Endothelial cell of umbilical vein (primary cell): ENCODE measurements at regions not wholly inside any gene's neighbourhood (a gene's known extent, or its start where the extent isn't known, plus 50 kb on each side); places are given as distances from the start of the nearest gene placed in this dataset.
"Not testable (repeated sequence)": the region's sequence is repeated elsewhere in the genome, so short reads cannot be mapped to it uniquely, and the experiment has no call there.

Experiments
- BruUV-seq: library from RNA; stranded (reverse); fragments of 400-500 nt; replicated peaks from 2 replicates; lab custom pipeline; 2021; lab: Mats Ljungman, UMichigan
- CTCF ChIA-PET: fragments of 300-600, 350-600 bp; sonication (Branson Sonifier 250); formaldehyde crosslinking; loops from one replicate; lab custom pipeline; 2021; ENCODE audit warnings: antibody characterized with exemption, inconsistent platforms; lab: Charles Lee
- POLR2A ChIA-PET: fragments of 300-600, 350-600 bp; sonication (Branson Sonifier 250); formaldehyde crosslinking; loops from one replicate; lab custom pipeline; 2021; ENCODE audit warnings: antibody characterized with exemption, inconsistent platforms; lab: Charles Lee
- DNase-seq: peaks from one replicate; pipeline ENCODE4 v3.0.0-alpha.2; 2011; ENCODE audit warnings: low read depth, low spot score
- FAIRE-seq: peaks from 2 replicates; lab custom pipeline; 2011; peaks lifted over from hg19 to GRCh38; lab: Jason Lieb, UNC
- H2AFZ ChIP-seq: 2 replicates; pipeline ENCODE4 v1.6.0; 2012; ENCODE audit warnings: low read depth, low read length, control low read depth, inconsistent platforms
- H3K27ac ChIP-seq: 2 replicates; pipeline ENCODE4 v1.5.1; 2011; ENCODE audit warnings: low read depth, mild to moderate bottlenecking, control low read depth, low read length, moderate library complexity; ENCODE audit not compliant: insufficient read depth
- H3K27me3 ChIP-seq, 2 experiments: 2 replicates each; pipeline versions ENCODE4 v1.6.0 to v1.6.1; 2011; ENCODE audit warnings: low read length in 2 of 2, mixed read lengths in 1 of 2; ENCODE audit not compliant: control insufficient read depth in 2 of 2, insufficient read depth in 2 of 2
- H3K36me3 ChIP-seq, 2 experiments: 2 replicates in 1 of 2; 3 replicates in 1 of 2; pipeline ENCODE4 v1.5.1; 2011; ENCODE audit warnings: low read length in 2 of 2, mild to moderate bottlenecking in 1 of 2, moderate library complexity in 1 of 2; ENCODE audit not compliant: control insufficient read depth in 2 of 2, insufficient read depth in 2 of 2; ENCODE audit errors: extremely low read depth in 1 of 2
- H3K4me1 ChIP-seq: 3 replicates; pipeline ENCODE4 v1.5.1; 2011; ENCODE audit warnings: mild to moderate bottlenecking, low read length; ENCODE audit not compliant: control insufficient read depth, insufficient read depth; ENCODE audit errors: extremely low read depth
- H3K4me2 ChIP-seq: 2 replicates; pipeline ENCODE4 v1.6.1; 2011; ENCODE audit warnings: low read length, control low read depth, mixed read lengths; ENCODE audit not compliant: insufficient read depth
- H3K4me3 ChIP-seq, 3 experiments: fragments of 200-600 bp in 1 of 3; sonication (generic), shearing (Covaris generic) in 1 of 3; replicated peaks in 1 of 3; 2 replicates each; pipeline ENCODE4 v1.5.1; 2011 to 2016; ENCODE audit warnings: control low read depth in 3 of 3, low read length in 3 of 3, mild to moderate bottlenecking in 2 of 3, inconsistent platforms in 1 of 3, low read depth in 1 of 3, moderate library complexity in 1 of 3; ENCODE audit not compliant: insufficient read depth in 1 of 3
- H3K79me2 ChIP-seq: 2 replicates; pipeline ENCODE4 v1.6.0; 2012; ENCODE audit warnings: low read length, inconsistent platforms; ENCODE audit not compliant: control insufficient read depth, insufficient read depth
- H3K9ac ChIP-seq: replicated peaks from 2 replicates; pipeline ENCODE3; 2011; ENCODE audit warnings: low read length, control low read depth; ENCODE audit not compliant: insufficient read depth; ENCODE audit errors: extremely low read depth
- H3K9me1 ChIP-seq: replicated peaks from 3 replicates; pipeline ENCODE4 v1.6.0; 2011; ENCODE audit warnings: mild to moderate bottlenecking, low read length; ENCODE audit not compliant: control insufficient read depth, insufficient read depth; ENCODE audit errors: extremely low read depth
- H3K9me3 ChIP-seq: replicated peaks from 2 replicates; pipeline ENCODE4 v1.5.1; 2012; ENCODE audit warnings: low read length, inconsistent platforms; ENCODE audit not compliant: control insufficient read depth, insufficient read depth
- H4K20me1 ChIP-seq: replicated peaks from 2 replicates; pipeline ENCODE3; 2011; ENCODE audit warnings: mild to moderate bottlenecking, low read length; ENCODE audit not compliant: control insufficient read depth, insufficient read depth; ENCODE audit errors: extremely low read depth
- CTCF ChIP-seq, 2 donors: IDR thresholded peaks; 1 replicate in 1 of 2; 2 replicates in 1 of 2; pipeline ENCODE4 v1.5.1; 2011; ENCODE audit warnings: low read length in 2 of 2, mild to moderate bottlenecking in 2 of 2, moderate library complexity in 2 of 2, control low read depth in 1 of 2, inconsistent platforms in 1 of 2, low read depth in 1 of 2; ENCODE audit not compliant: insufficient read depth in 1 of 2; ENCODE audit errors: extremely low read depth in 1 of 2
- dilution Hi-C: fragments of 300-500 bp; cut with MboI; formaldehyde crosslinking; loops from one replicate; pipeline ENCODE4 v1.15.0; 2019; ENCODE audit warnings: low sequenced_read_pairs; ENCODE audit not compliant: extremely low pct_ligation_motif_present
- intact Hi-C: fragments of 100-400 bp; cut with micrococcal nuclease; formaldehyde crosslinking; loops from one replicate; pipeline ENCODE4 v1.10.0; 2022

GRCh38 chrY:11461406-11461805 lies 1239.6 kb upstream of the USP9Y start:
- BruUV-seq, H3K9ac ChIP-seq, H3K4me2 ChIP-seq, POLR2A ChIA-PET, CTCF ChIA-PET, H3K27ac ChIP-seq, H2AFZ ChIP-seq, dilution Hi-C loops, H3K4me3 ChIP-seq, H3K9me3 ChIP-seq, intact Hi-C loops, FAIRE-seq, H4K20me1 ChIP-seq, H3K4me1 ChIP-seq, H3K79me2 ChIP-seq, H3K36me3 ChIP-seq, H3K27me3 ChIP-seq, H3K9me1 ChIP-seq: not testable (repeated sequence)
- TF ChIP-seq CTCF (IDR thresholded peaks at IDR 0.05; ENCODE audit: extremely low read depth in 1 of 2, insufficient read depth in 1 of 2, low read depth in 1 of 2, low read length in 2 of 2) = peak in 1 of 2 donors; percentile 1
- peak; percentile 1 for DNase-seq

GRCh38 chrY:11466778-11467177 lies 1234.3 kb upstream of the USP9Y start:
- dilution Hi-C loops, H2AFZ ChIP-seq, intact Hi-C loops, H3K9me1 ChIP-seq, H3K79me2 ChIP-seq, H3K4me3 ChIP-seq, CTCF ChIA-PET, POLR2A ChIA-PET, BruUV-seq, H3K9me3 ChIP-seq, H3K4me1 ChIP-seq, H4K20me1 ChIP-seq, FAIRE-seq, H3K4me2 ChIP-seq, H3K36me3 ChIP-seq, DNase-seq, H3K27me3 ChIP-seq, H3K9ac ChIP-seq, H3K27ac ChIP-seq: not testable (repeated sequence)
